ENCODE measurements at regions not wholly inside any gene's neighbourhood (a gene's known extent, or its start where the extent isn't known, plus 50 kb on each side); places are given as distances from the start of the nearest gene placed in this dataset.

- Mint-ChIP-seq H3K9me3 (peaks cover 0 to 2% of the 10 kb centered on the region in 2 experiments; a peak in 2 of 5 replicates), H3K27ac (no peak overlapping the region), H3K4me1 (peaks cover 21 to 23% of the 10 kb centered on the region in 2 experiments), H3K4me3 (no peak overlapping the region), H3K36me3 (ENCODE audit: insufficient read depth in 1 of 3, low read depth in 3 of 3) (peaks cover 0 to 4% (median 0%) of the 10 kb centered on the region in 3 experiments; a peak in 3 of 7 replicates), H3K27me3 (ENCODE audit: low read depth) (peaks cover 67% of the 10 kb centered on the region)
- H3K27me3 ChIP-seq (ENCODE audit: insufficient read depth, low read length) = peaks cover 7% of the 10 kb centered on the region; the same call in 1 of the 2 replicates
- no peak overlapping the region for H4K8ac ChIP-seq (replicated peaks; ENCODE audit: insufficient read length, low read depth, low read length)
- H3K23ac ChIP-seq (ENCODE audit: insufficient read length, low read depth, low read length) = no peak overlapping the region
- H3T11ph ChIP-seq (ENCODE audit: low read length) = no peak overlapping the region
- no peak overlapping the region for H2AK5ac ChIP-seq (ENCODE audit: insufficient read length, low read length)
- no peak overlapping the region for H3K4ac ChIP-seq (ENCODE audit: low read depth, low read length)
- no peak overlapping the region for H3K4me2 ChIP-seq (ENCODE audit: insufficient read depth, insufficient read length, low read length)
- H3K18ac ChIP-seq (ENCODE audit: insufficient read length, low read depth, low read length) = no peak overlapping the region
- H2BK20ac ChIP-seq (ENCODE audit: low read depth, low read length, poor library complexity, severe bottlenecking) = no peak overlapping the region
- H4K20me1 ChIP-seq (ENCODE audit: control insufficient read depth, insufficient read depth, insufficient read length) = no peaks in the 10 kb centered on the region
- H3K4me1 ChIP-seq (ENCODE audit: insufficient read depth, low read length) = peaks cover 3% of the 10 kb centered on the region; the same call in 1 of the 2 replicates
- no peak overlapping the region for H4K5ac ChIP-seq (ENCODE audit: insufficient read length, low read depth, low read length)
- H3K23me2 ChIP-seq (ENCODE audit: insufficient read length, low read depth, low read length, poor library complexity, severe bottlenecking) = peaks cover 14% of the 10 kb centered on the region
- H2AFZ ChIP-seq (ENCODE audit: low read length) = no peak overlapping the region
- H3K27ac ChIP-seq (ENCODE audit: insufficient read length, low read depth, low read length) = no peak overlapping the region
- no peaks in the 10 kb centered on the region for H3K9me3 ChIP-seq (ENCODE audit: control insufficient read depth, low read depth, low read length)
- no peak overlapping the region for H2BK120ac ChIP-seq (ENCODE audit: low read depth, low read length, poor library complexity, severe bottlenecking)
- WGBS (ENCODE audit: extremely low coverage, insufficient read length, low lambda C conversion rate) = no CpG with 5 or more reads among the region's 4 CpGs
- no peaks in the 10 kb centered on the region for H3K79me1 ChIP-seq (ENCODE audit: insufficient read depth, low read depth, low read length, poor library complexity, severe bottlenecking)
- H3K9ac ChIP-seq (ENCODE audit: extremely low read depth, insufficient read length, low read length) = no peak overlapping the region
- H3K14ac ChIP-seq (ENCODE audit: insufficient read depth, low read length) = no peak overlapping the region
- no peaks in the 10 kb centered on the region for H3K79me2 ChIP-seq (ENCODE audit: insufficient read depth, low read length)
- no peak overlapping the region for H2BK5ac ChIP-seq (ENCODE audit: insufficient read length, low read length)
- no peak for TF ChIP-seq CTCF (conservative IDR thresholded peaks at IDR 0.05)
- H2BK15ac ChIP-seq (ENCODE audit: low read depth, low read length) = no peak overlapping the region
- DNase-seq = no peak
- H3K56ac ChIP-seq (ENCODE audit: insufficient read length, low read depth, low read length) = no peak overlapping the region
- no peak overlapping the region for H4K91ac ChIP-seq (ENCODE audit: insufficient read length, low read depth, low read length)
- no peak overlapping the region for H2BK12ac ChIP-seq (ENCODE audit: insufficient read length, low read depth, low read length)
Measured at GRCh38 chr15:29573197-29573838, 248.9 kb downstream of the TJP1 start.

Data from H9 (cell line).